ENCODE measurements at regions not wholly inside any gene's neighbourhood (a gene's known extent, or its start where the extent isn't known, plus 50 kb on each side); places are given as distances from the start of the nearest gene placed in this dataset.

DNA sequence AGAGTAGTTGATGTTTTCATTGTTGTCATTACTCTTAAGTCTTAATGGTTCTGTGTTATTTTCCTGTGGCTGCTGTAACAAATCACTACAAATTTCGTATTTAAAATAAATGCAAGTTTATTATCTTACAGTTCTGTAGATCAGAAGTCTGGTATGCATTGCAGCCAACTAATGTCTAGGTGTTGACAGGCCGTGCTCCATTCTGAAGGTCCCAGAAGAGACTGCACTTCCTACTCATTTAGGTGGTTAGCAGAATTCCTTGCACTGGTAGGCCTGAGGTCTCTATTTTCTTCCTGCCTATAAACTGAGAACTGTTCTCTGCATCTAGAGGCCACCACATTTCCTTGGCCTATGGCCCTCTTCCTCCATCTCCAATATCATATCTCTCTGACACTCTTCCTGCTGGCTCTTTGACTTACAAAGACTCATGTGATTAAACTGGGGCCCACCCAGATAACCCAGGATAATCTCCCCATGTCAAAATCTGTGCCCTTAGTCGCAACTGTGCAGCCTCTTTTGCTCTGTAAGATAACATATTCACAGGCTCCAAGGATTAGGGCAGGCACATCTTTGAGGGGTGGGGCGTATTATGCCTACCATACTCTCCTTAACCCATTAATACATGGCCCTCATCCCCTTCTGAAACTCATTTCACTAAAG, 468.4 kb downstream of the FOXO1 start:
- no peak for DNase-seq

DNA sequence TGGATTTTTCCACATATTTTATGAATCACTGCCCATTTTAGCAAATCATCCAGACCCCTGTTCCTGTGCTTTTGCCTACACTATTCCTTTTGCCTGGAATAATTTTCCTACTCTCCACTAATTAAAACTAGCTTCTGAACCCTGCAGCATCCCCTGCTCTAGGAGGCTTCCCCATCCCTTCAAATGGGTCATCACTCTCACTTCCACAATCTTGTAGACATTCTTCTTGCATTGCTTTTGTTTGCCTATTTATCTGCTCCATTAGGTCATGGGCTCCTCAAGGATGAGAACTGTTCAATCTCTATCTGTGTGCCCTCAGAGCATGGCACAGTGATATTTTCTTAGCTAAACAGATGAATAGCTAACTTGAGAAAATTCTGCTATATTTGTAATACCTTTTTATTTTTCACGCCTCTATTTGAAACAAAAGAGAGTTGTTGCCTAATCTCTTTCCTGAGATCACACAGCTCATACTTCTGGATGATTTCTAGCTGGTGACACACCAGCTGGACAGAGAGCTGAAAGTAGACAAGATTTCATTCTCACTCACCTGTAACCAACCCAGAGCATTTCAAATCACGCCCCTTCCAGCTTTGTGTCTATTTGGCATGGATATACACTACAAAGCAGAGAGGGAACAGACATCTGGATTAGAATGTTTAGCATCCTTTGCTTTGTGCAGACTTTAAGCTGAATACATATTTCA, 466.0 kb downstream of the FOXO1 start:
- no peak for DNase-seq

DNA sequence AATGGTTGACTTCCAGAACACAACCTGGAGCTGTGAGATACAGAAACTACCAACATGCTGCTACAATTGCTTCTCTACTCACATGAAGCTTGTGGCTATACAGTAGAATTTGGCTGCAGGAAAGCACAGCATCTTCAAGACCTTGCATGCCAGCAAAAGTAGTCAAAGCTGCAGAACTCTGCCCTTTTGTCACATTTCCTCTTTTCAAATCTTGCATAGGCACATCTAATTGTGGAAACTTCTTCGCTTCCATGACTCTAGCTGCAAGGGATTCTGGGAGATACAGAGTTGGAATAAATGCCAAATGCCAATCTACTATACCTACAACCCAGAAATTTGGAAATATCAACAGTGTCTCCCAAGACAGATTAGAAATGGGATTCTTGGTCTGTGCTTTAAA, 462.2 kb downstream of the FOXO1 start:
- no peak for DNase-seq

DNA sequence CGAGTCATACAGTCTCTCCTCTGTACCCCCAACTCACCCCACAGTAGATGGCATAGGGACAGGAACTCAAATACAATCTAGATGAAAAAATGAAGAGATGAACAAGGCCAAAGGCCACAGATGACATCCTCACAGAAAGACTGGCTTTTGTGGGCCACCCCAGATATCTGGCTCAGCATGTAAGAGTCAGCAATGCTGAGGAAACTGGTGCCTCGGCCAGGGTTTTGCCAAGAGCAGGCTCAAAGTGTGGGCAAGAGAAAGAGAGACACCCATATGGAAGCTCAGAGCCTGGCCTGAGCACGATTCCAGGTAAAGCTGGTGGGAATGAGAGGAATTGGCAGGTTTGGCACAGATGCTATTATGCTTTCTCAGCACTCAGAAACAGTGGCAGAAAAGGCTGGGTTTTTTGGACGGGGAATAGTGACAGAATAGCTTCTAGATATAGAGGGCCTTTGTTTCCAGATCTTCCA, 460.6 kb downstream of the FOXO1 start:
- no peak for DNase-seq

DNA sequence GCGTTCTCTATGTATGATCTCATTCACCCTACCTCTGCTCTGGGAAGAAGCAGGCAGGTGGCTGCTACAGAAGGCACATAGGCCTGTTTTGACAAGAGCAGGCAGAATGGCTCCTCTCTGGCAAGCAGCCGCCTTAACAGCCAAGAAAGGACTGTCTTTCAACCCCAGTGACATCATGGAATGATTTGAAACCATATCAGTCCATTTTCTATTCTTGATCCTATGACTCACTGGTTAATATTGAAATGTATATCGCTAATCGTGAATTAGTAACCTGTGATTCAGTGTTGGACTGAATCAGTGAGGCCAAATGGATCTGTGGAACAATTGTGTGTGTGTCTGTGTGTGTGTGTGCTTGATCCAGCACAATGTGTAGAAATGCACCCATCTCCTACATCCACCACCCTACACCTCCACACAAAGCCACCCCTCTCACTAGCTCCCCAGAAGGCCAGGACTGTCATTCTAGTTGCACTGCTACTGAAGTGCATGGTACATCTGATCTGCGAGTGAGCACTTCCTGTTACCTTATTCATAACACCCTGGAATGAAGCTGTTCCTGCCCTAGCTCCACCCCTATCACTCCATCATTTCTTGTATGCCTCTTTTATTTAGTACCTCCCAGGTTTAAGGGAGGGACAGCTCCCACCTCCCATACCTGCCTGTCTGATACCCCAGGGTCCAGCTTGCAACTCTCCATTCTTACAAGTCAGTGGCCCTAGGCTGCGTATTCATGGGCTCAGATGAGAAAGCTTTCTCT, 460.0 kb downstream of the FOXO1 start:
- peak; percentile 82 for DNase-seq

DNA sequence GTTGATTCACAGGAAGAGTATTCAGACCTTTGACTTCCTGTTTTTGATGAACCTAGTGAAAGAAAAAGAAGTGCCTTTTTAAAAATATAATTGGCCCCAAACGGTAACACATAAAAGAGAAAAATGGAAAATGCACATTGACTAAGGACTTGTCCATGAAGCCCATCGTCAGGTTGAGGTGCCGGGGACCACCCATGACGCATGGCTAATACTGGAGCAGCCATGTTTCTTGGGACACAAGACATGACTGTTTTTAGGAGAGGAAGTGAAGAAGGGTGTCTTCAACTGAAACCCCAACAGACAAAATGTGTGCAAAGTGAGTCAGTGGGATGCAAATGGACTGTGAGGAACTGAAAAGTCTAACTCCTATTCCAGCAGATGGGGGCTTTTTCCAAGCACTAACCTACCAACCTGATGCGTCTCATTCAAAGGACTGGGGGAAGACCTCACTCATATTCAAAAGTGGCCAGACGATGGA, 459.4 kb downstream of the FOXO1 start:
- peak; percentile 70 for DNase-seq

DNA sequence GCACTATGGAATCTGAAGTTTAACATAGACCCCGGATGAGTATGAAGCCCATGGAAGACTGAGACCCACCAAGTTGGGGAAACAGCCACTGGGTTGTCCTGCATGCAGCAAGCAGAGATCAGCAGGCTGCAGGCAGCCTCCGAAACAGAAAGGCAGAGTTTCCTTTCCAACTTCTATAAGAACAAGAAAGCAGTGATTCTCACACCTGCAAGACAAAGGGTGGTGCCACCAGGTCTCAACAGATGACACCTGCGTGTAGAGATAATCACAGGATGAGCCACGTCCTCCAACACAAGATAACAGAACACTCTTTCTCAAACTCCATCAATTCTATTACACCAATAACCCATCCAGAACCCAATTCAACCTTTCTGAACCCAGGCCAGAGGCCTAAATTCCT, 457.9 kb downstream of the FOXO1 start:
- DNase-seq, result no peak

DNA sequence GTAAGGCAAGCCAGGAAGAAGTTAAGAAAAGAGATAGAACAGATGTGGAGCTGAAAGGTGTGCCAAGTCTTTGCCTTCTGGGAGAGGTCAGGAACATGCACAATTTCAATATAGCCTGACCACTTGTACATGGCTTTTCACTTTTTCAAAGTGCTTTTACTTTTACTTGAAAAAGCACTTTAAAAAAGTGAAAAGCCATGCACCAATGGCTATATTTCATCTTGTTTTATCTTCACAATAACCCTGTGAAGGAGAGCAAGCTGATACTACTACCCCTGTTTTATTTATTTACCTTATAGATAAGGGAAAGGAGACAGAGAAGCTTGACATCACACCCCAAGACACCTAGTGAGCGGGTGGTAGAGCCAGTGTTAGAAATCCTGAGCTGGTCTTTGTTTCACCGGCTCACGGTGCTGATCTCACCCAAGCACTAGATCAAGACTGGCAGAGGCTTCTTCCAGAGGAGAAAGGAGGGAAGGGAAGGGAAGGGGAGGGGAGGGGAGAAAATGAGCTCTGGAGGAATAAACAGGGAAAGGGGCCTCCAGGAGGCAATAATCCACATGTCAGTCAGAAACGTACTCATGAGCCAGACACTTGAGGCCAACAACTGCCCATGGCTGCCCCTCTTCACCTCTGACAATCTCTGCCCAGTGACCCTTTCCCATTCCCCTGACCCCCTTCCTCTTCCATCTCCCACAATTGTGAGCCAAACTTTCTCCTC, 455.4 kb downstream of the FOXO1 start:
- no peak for DNase-seq

DNA sequence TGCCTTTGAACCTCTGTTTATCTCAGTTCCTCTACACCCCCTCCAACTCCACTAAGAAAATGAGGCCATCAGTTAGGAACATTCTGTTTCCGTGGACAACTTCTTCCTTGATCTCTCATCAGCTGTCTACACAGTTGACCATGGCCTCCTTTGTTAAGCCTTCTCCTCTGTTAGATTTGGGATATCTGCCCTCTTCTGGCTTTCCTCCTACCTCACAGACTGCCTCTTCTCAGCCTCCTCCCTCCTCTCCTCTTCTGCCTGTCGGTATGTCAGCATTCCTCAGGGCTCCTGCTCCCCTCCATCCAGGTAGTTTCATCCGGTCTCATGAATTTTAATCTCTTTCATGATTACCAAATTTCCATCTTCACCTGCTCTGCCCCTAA, 454.9 kb downstream of the FOXO1 start:
- DNase-seq, result no peak

DNA sequence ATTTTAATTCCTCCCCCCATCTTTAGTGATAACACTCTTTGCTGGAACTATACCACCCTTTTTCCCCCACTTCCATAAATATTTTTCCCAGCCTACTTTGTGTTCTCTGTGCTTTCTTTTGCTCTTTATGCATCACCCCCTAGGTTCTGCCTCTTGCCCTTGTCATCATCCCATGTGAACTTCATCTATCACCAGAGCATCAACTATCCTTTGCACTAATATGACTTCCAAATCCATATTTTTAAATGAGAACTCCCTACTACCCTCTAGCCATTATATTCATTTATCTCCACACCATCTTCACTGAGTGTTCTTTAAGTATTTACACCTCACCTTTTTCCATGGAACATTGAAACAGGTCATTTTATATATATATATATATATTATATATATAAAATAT, 452.7 kb downstream of the FOXO1 start:
- DNase-seq, result no peak

DNA sequence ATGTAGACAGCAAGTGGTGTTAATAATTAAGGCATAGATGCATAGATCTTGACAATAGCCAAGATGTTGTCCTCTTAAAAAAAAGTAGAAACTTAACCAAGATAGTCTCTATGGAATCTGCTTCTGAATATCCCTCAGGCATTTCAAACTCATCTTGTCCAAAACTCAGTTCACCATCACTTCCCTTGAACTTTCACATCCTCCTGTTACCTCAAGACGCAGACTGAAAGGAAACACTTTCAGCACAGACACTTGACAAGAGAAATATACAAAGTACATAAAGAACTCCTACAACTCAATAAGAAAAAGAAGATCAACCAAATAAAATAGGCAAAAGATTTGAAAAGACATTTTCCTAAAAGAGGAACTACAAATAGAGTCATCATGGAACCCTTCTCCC, 451.1 kb downstream of the FOXO1 start:
- DNase-seq, result no peak

DNA sequence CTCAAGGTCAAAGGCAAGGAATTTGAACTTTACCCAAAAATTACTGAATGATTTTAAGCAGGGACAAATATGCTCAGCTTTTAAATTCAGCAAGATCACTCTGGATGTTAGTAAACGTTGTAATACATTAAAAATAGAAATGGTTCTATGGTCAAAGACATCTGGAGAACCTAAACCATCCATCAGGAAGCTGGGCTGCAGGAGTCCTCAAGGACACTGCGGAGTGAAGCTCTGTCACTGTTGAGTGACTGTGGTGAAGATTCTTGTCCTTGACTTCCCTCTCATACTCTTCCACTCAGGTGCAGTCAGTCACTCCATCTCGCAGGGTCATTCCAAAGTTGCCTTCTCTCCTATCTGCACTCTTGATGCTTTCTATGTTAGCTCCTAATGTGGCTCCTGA, 450.7 kb downstream of the FOXO1 start:
- no peak for DNase-seq

DNA sequence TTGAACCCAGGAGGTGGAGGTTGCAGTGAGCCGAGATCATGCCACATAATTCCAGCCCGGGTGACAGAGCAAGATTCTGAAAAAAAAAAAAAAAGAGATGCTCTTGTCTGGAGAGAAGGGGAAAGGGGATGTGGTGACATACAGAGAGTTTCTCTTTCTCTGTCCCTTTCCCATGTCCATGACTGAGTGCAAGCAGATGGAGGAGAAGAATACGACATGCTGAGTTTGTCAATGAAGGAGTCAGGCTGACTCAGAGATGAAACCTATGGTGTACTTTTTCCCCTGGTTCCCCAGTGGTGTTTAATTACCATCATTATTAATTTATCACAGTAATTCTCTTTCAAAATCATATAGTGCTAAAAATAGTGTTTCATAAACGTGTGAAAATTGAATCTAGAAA, 448.8 kb downstream of the FOXO1 start:
- no peak for DNase-seq

DNA sequence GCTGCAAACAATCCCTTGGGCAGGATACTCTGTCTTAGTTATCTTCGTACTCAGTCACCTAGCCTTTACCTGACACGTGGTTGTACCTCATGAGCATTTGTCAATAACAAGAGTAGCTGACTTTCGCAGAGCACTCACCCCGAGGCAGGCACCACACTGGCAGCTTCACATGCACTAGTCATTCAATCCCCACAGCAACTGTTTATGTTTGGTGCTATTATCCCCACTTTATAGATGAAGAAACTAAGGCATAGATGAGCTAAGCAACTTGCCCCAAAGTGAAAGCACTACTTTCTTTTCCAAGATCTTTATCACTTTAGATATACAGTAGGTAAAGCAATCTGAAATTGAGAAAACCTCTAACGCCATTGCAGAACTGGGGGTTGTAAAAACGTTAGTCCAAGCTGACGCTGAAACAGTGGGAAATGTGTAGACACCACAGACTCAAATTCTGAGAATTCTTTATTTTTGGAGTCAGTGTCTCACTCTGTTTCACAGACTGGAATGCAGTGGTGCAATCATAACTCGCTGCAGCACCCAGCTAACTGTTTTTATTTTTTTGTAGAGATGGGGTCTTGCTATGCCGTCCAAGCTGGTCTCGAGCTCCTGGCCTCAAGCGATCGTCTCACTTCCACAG, 446.0 kb downstream of the FOXO1 start:
- DNase-seq, result no peak

DNA sequence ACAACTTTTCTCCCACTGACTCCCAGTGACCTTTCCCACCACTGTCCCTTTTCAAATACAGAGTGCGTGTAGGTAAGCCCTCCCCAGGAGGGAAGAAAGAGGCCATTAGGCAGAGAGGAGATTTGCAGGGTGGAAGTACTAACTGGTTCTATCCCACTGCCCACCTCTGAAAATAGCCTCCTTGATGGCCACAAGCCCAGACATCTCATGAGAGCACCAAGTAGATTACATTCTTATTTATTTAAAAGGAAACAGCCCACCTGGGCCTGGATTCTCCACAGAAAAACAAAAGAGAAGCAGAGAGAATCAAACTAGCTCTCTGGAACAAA, 445.3 kb downstream of the FOXO1 start:
- no peak for DNase-seq

DNA sequence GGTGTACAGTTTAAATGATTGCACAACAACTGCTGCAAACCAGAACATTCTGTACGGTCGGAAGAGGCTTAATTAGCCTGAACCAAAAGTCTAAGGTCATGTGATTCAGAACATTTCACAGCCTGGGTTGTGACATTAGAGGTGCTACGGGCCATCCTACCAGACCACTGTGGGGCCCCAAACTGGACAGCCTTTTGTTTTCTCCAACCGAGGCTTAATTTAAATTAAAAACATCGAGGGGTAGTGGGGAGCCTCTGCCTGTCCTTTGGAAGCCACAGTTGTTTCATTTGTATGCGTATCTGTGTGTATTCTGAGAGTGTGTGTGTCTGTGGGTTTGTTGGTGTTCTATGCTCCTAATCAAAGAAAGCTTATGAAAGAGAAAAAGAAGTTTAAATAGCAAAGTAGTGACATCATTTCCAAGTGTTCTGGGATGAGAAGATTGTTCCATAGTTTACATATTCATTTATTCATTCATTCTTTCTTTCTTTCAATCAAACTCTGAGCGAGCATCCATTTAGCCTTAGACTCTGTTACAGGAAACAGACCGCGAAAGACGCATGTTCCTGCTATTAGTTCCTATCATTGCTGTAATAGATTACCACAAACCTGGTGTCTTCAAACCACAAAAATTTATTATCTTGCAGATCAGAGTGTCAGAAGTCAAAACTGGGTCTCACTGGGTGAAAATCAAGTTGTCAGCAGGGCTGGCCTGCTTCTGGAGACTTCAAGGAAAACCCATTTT, 444.8 kb downstream of the FOXO1 start:
- no peak for DNase-seq

DNA sequence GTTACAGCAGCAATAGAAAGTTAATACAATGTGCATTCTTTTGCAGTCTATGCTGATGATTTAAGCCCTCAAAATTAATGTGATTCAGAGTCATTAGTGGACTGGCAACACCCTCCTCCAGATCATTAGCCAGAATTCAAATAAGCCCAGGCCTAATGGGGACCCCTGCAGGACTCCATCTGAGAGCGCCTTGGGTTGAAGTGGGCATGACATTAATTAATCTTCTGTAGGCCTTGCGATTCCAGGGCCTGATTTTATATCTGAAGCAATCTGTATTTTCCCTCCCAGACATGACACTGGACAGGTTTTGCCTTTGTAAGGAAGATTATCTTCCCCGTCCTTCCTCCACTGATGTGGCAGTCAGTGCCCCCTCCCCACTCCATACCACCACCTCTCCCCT, 442.9 kb downstream of the FOXO1 start:
- no peak for DNase-seq

DNA sequence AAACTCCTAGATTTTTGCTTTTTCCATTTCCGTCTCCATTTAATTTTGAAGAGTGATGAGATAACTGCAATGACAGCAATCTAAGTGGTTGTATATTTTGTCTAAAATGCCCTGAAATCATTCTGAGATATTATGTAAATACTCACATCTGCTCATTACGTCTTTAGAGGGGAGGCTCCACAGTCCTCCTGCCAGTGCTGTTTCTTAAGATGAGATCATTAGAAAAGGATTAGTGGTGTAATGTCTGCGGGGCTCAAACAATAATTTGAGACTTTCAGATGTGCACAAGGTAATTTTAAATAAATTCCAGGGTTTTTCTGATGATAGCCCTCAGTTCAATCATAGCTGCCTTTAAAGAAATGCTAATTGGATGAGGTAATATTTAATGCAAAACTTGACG, 437.9 kb downstream of the FOXO1 start:
- no peak for DNase-seq

DNA sequence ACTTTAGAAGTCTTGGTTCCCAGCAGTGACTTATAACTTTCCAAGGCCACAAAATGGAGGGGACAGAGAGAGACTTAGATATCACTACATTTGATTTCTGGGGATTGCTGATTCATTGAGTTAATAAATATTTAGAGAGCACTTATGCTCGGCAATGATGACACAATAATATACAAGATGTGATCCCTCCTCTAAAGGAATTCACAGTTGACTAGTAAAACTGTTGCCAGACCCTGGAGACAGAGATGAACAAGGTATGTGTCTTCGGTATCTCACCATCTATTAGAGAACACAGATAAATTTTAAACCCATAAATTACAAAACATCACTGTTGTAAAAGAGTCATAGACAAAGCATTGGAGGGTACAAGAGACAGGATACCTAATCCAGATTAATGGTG, 437.5 kb downstream of the FOXO1 start:
- no peak for DNase-seq

DNA sequence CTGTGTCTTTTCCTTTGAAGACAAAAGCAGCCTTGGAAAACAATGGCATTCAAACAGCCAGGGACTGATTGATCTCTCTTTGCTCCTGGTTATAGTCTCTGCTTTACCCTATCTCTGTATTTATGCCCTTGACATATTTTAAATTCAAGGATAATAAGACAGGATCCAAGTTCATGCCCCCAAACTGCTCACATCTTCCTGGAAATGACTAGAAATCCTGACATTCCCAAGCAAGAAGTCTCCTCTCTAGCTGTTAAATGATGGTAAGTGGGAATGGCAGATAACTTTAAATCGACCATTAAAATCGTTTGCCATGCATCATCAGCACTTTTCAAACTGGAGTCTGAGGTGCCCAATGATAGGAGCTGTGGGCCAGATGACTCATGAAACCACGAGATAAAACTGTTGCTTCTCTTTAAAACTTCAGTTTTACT, 435.6 kb downstream of the FOXO1 start:
- no peak for DNase-seq

DNA sequence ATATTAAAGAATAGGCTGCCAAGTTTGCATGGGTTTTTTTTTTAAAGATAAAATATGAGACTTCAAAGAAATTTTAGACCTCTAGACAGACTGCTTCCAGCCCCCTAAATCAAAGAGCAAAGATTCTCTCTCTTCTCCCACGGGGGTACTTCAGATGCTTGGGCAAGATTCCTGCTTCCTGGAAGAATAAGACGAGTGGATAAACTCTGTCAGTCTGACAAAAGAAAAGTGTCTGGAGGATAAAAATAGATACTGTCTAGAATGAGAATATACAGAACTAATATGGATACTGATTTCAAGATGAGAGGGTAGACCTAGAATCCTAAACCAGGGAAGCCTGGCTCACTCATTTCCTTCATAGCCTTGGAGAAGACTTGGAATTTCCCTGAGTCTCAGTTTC, 435.1 kb downstream of the FOXO1 start:
- DNase-seq, result no peak

DNA sequence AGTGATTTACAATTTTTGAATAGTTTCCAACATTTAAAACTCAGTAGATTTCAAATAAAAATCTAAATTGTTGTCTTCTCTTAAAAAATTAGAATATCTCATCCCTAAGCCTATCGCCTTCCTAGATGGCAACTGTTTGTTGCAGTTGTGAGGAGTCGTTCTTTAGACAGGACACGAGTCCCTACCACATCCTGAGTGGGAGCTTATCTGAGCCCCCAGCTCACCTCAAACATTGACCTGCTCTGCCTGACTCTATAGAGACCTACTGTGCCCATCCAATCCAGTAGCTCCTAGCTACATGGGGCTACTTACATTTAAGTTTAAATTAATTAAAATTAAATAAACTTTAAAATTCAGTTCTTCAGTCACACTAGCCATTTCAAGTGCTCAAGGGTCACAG, 434.7 kb downstream of the FOXO1 start:
- DNase-seq, result no peak
